MCF 10A (cell line): ENCODE measurements at regions not wholly inside any gene's neighbourhood (a gene's known extent, or its start where the extent isn't known, plus 50 kb on each side); places are given as distances from the start of the nearest gene placed in this dataset.
A peak's percentile ranks its signal among the peaks of the same experiment; 100 is the strongest.

Experiments used
- BruUV-seq: library from RNA; stranded (reverse); fragments of 400-500 nt; replicated peaks from 2 replicates; lab custom pipeline; 2021; lab: Mats Ljungman, UMichigan
- CTCF ChIA-PET: fragments of 300-600 bp; sonication (Branson Sonifier 250); formaldehyde crosslinking; extraction: SDS; loops from one replicate; lab custom pipeline; 2021; ENCODE audit warnings: antibody characterized with exemption, inconsistent platforms; lab: Yijun Ruan, JAX
- POLR2A ChIA-PET: fragments of 300-600, 350-650 bp; sonication (Branson Sonifier 250); formaldehyde crosslinking; extraction: SDS; loops from one replicate; lab custom pipeline; 2020; ENCODE audit warnings: antibody characterized with exemption, inconsistent platforms; lab: Yijun Ruan, JAX
- DNase-seq: peaks from one replicate; pipeline ENCODE4 v3.0.0-alpha.2; 2018; ENCODE audit not compliant: unreplicated experiment
- H3K27ac Mint-ChIP-seq: one replicate; pipeline ENCODE4 v1.8.0; 2022; ENCODE audit warnings: mild to moderate bottlenecking, low read depth, mixed read lengths; ENCODE audit not compliant: unreplicated experiment
- H3K27me3 Mint-ChIP-seq: one replicate; pipeline ENCODE4 v1.8.0; 2022; ENCODE audit warnings: mixed read lengths; ENCODE audit not compliant: insufficient read depth, unreplicated experiment
- H3K36me3 Mint-ChIP-seq: one replicate; pipeline ENCODE4 v1.8.0; 2022; ENCODE audit warnings: mild to moderate bottlenecking, moderate library complexity, mixed read lengths; ENCODE audit not compliant: insufficient read depth, unreplicated experiment
- H3K4me1 Mint-ChIP-seq: one replicate; pipeline ENCODE4 v1.8.0; 2022; ENCODE audit warnings: mixed read lengths; ENCODE audit not compliant: insufficient read depth, unreplicated experiment
- H3K4me3 Mint-ChIP-seq: one replicate; pipeline ENCODE4 v1.8.0; 2022; ENCODE audit warnings: mild to moderate bottlenecking, moderate library complexity, mixed read lengths; ENCODE audit not compliant: unreplicated experiment
- H3K9me3 Mint-ChIP-seq: one replicate; pipeline ENCODE4 v1.8.0; 2022; ENCODE audit warnings: mixed read lengths; ENCODE audit not compliant: unreplicated experiment
- CTCF ChIP-seq: fragments of 200-600 bp; IDR thresholded peaks from one replicate; pipeline ENCODE4 v1.8.0; 2022; ENCODE audit warnings: antibody characterized with exemption, mild to moderate bottlenecking; ENCODE audit not compliant: unreplicated experiment
- intact Hi-C: fragments of 100-400 bp; cut with micrococcal nuclease; formaldehyde crosslinking; loops from 2 replicates; pipeline ENCODE4 v1.14.1; 2022

DNA sequence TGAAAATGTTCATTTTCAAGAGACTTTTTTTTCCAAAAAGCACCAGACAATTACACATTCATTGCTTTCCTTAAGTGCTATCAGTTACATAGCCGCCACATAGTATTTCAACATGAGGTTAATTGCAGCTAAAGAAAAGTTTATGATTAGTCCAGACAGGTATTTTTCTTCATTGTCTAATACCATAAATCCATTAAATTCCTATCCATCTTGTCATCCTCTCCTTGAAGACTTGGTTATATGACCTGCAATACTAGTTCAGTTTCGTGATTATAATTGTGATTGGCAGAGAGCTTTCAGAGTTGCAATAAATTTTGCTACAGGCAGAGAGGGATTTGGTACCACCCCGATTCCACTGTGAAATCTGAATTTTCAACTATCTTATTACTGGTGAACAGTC, 437.7 kb downstream of the GPATCH2 start:
- ChIA-PET CTCF (interaction anchor here (0.6 to 1.0 kb wide), 3 partner anchors 58 to 100 kb away, joined by 3 to 4 read pairs (median 3); no protein-coding TSS in a partner anchor), POLR2A (interaction anchor here (0.6 to 0.9 kb wide), 2 partner anchors 16 to 25 kb away, joined by 3 read pairs; no protein-coding TSS in a partner anchor)
- no peak overlapping the region for H3K27ac Mint-ChIP-seq
- intact Hi-C loops, result no loop called here
- H3K36me3 Mint-ChIP-seq, result no peaks in the 10 kb centered on the region
- no peaks in the 10 kb centered on the region for H3K27me3 Mint-ChIP-seq
- H3K4me3 Mint-ChIP-seq, result no peak overlapping the region
- H3K4me1 Mint-ChIP-seq, result no peaks in the 10 kb centered on the region
- no peak for TF ChIP-seq CTCF
- no peak for DNase-seq
- H3K9me3 Mint-ChIP-seq, result no peaks in the 10 kb centered on the region
- BruUV-seq, result no TSS peak

DNA sequence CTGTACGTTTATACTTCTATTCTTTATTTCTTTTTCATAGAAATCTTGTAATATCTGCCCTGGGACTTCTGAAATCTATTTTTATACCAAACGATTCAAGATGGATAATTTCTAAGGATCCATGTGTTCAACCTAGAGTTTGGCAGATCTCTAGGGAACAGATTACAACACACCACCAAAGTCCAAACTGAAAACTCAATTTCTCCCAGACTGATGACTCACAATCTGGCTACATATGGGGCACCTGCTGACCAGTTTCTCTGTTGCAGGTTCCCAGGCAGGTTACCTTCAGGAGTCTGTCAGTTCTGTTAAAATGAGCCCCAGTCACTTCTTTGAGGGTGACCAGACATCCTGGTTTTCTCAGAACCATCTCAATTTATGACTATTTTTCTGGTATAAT, 439.4 kb downstream of the GPATCH2 start:
- Mint-ChIP-seq H3K4me3 (no peak overlapping the region), H3K27me3 (no peaks in the 10 kb centered on the region), H3K36me3 (no peaks in the 10 kb centered on the region), H3K4me1 (no peaks in the 10 kb centered on the region), H3K27ac (no peak overlapping the region), H3K9me3 (no peaks in the 10 kb centered on the region)
- POLR2A ChIA-PET, result no interaction called here
- CTCF ChIA-PET, result no interaction called here
- peak; percentile 77 for DNase-seq
- BruUV-seq, result no TSS peak
- intact Hi-C loops, result no loop called here
- no peak for TF ChIP-seq CTCF

- Mint-ChIP-seq H3K4me3 (no peak overlapping the region), H3K9me3 (no peaks in the 10 kb centered on the region), H3K27ac (no peak overlapping the region), H3K27me3 (no peaks in the 10 kb centered on the region), H3K36me3 (no peaks in the 10 kb centered on the region), H3K4me1 (no peaks in the 10 kb centered on the region)
- no peak for DNase-seq
- BruUV-seq, result no TSS peak
- ChIA-PET CTCF (no interaction called here), POLR2A (interaction anchor here (0.6 to 0.7 kb wide), 2 partner anchors 9 to 87 kb away, joined by 3 read pairs; no protein-coding TSS in a partner anchor)
- intact Hi-C loops, result no loop called here
- TF ChIP-seq CTCF, result no peak
Measured at GRCh38 chr1:217190359-217190758, 440.5 kb downstream of the GPATCH2 start.

DNA sequence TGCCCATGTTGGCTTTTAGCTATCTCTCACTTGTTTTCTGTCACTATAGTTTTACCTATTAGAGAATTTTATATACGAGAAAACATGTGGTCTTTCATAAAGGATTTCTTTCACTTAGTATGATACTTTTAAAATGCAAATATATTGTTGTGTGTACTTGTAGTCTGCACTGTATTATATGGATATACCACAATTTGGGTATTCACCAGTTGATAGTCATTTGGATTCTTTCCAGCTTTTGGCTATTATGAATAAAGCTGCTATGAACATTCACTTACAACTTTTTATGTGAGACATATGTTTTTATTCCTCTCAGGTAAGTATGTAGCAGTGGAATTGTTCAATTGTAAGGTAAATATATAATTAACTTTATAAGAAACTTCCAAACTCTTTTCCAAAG, 441.5 kb downstream of the GPATCH2 start:
- no peaks in the 10 kb centered on the region for H3K9me3 Mint-ChIP-seq
- H3K27me3 Mint-ChIP-seq, result no peaks in the 10 kb centered on the region
- CTCF ChIA-PET, result interaction anchor here (0.6 to 0.8 kb wide), 4 partner anchors 143 to 441 kb away, joined by 3 to 4 read pairs (median 3); no protein-coding TSS in a partner anchor
- no peak for TF ChIP-seq CTCF
- BruUV-seq, result no TSS peak
- no peaks in the 10 kb centered on the region for H3K4me1 Mint-ChIP-seq
- no peak overlapping the region for H3K4me3 Mint-ChIP-seq
- no peak for DNase-seq
- POLR2A ChIA-PET, result no interaction called here
- no peak overlapping the region for H3K27ac Mint-ChIP-seq
- H3K36me3 Mint-ChIP-seq, result no peaks in the 10 kb centered on the region
- intact Hi-C loops, result loop anchor here (5.0 kb wide), 1 partner anchor 47 kb away; no protein-coding TSS in a partner anchor
